Right renal pelvis (tissue), 4 donors: ENCODE measurements at regions not wholly inside any gene's neighbourhood (a gene's known extent, or its start where the extent isn't known, plus 50 kb on each side); places are given as distances from the start of the nearest gene placed in this dataset.
"Not testable (repeated sequence)": the region's sequence is repeated elsewhere in the genome, so short reads cannot be mapped to it uniquely, and the experiment has no call there.

ENCODE experiments used
- DNase-seq, 4 donors: peaks; one replicate each; pipeline ENCODE4 v3.0.0-alpha.2; 2013; ENCODE audit warnings: low read depth in 4 of 4, low spot score in 3 of 4, missing footprints in 1 of 4

DNA sequence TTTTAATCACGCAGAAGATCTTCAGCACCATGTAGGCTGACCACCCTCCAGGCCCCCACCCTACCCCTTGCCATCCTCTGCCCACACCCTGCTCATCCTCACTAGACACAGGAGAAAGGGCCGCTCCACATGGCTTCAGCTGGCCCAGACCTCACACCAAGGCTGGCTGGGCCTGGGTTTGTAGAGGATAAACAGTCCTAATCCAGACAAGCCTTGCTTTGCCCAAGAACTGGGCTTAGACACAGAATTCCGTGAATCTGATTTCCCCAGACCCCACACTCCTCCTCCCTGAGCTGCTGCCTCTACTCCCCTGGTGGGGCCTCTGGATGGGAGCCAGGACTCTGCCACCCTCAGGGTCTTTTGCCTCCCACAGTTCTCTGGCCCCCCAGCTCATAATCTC, 185.3 kb downstream of the CYP26B1 start:
- no peak for DNase-seq

DNA sequence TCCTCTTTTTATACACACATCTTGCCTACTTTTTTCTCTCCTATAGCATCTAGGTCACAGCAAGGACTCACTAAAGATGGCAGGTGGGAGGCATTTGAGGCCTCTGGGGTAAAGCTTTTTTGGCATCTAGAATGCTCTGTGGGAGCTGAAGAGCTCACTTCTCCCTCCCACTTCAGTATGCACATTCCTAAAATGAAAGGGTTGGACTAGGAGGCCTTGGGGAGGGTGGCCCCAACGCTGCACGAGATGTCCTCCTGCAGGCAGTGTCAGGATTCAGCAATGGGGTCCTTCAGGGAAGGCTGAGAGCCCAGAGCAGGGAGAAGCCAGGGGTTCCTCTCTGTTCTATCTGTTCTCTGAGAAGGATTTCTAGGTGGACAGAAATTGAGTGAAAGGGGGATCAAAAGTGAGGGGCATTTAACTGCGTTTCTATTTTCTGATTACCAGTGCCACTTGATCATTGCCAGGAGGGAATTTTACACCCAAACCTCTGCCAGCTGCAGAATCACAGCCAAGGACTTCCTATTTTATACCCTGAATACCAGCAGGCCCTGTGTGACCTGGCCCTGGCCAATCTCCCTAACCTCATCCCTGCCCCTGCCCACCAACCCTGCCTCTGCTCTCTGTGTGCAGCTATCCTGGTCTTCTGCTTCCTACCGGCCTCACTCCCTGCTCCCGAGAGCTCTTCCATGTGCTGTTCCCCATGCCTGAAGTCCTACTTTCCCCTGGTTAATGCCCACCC, 186.2 kb downstream of the CYP26B1 start:
- no peak for DNase-seq

- no peak for DNase-seq
Observed at GRCh38 chr2:71959494-71959893, 188.2 kb downstream of the CYP26B1 start.

DNA sequence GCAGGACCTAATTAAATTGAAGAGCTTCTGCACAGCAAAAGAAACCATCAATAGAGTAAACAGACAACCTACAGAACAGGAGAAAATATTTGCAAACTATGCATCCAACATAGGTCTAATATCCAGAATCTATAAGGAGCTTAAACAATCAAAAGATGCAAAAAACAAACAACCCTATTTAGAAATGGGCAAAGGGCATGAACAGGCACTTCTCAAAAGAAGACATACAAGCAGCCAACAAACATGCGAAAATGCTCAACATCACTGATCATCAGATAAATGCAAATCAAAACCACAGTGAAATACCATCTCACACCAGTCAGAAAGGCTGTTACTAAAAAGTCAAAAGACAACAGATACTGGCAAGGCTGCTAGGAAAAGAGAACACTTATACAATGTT, 189.2 kb downstream of the CYP26B1 start:
- DNase-seq: not testable (repeated sequence)

GRCh38 chr2:71952572-71953188, 195.0 kb downstream of the CYP26B1 start:
- no peak for DNase-seq

GRCh38 chr2:71951718-71952404, 195.8 kb downstream of the CYP26B1 start:
- DNase-seq: no peak

DNA sequence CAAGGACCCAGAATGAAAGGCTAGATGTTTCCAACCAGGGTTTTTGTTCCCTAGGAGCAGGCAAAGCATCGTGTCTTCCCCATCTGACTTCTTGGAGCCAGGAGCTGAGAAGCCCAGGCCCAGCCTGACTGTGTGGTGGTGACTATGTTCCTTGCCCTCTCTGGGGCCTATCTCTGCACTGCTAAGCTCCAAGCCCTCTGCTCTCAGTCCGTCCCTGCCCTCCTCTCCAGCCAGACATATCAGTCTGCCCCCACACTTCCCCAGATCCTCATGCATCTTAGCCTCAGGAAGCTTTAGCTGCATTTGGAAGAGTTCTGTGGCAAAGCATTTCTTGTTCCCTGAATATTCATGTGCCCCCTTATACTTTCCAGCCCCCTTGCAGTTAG, 196.6 kb downstream of the CYP26B1 start:
- DNase-seq: no peak

DNA sequence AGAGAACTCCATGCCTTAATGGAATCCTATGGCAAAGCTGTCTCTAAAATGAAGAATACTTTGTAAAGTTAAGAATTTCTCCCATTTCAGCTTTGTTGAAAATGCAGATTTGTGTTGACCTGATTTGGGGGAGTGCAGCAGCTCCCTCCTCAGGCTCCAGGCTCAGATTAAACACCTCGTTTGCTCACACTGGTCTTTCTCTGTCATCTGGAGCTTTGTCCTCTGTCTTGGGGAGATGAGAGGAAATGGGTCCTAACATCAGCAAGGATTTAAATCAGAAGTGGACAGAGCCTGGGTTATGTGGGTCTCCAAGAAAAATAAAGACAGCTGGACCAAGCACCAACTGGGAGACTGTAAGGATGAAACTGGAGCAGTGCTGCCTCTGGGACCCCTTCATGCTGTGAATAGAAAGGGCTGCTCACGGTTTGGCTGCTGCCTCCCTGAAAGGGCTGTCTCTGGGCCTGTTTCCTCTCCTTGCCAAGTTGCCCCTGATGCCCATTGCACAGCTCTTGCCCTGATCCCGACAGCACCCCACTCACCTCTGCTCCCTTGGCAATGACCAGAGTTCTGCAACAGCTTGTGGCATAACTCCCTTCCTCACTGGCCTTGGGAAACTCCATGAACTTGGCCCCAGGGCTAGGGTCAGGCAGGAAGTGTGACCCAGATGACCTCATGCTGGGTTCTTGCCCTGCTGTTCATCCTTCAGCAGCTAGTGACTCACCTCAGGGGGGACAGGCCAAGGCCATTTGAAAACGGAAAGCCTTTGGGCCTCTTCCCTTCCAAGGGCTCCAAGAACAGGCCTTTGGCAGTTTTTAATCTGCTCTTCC, 197.2 kb downstream of the CYP26B1 start:
- DNase-seq: no peak

DNA sequence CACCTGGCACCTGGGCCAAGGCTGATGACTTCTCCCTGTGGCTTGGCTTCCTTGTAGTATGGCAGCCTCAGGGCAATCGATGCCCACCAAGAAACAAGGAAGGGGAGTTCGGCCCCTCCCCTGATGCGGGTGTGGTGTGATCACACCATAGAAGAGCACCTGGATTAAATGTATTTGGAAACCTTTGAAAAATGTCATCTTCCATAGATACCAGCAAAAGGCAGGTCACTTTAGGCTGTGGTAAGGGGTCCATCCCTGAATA, 198.2 kb downstream of the CYP26B1 start:
- DNase-seq: no peak

DNA sequence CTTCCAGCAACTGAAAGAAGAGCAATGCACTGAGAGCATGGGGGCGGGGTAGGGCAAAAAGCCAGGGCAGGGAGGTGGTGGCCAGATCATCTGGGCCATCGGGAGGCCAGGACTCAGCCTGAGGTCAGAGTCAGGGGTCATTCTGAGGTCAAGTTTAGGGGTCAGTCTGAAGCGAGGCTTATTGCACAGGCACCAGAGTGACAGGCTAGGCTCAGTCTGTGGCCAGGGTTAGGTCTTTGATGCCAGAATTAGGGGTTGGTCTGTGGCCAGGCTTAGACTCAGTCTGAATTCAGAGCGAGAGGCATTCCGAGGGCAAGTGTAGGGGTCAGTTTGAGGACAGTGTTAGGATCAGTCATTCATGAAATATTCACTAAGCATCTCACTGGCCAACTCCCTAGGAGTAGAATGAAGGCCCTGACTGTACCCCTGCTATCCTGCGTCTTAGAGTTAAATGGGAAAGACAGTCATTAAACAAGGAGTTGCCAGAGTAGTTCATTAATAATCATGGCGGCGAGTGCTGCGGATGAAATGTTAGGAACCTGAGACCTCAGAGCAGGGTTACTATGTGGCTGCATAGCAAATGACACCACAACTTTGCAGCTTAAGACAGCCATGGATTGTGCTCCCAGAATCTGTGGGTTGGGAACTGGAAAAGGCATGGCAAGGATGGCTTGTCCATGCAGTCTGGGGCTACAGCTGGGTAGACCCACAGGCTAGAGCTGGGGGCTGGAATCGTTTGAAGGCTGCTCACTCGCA, 198.7 kb downstream of the CYP26B1 start:
- no peak for DNase-seq

- no peak for DNase-seq
Observed at GRCh38 chr2:71947809-71948208, 199.9 kb downstream of the CYP26B1 start.

- DNase-seq: no peak
Observed at GRCh38 chr2:71945603-71945959, 202.1 kb downstream of the CYP26B1 start.

- peak in 2 of 4 donors; percentile 50 to 57 for DNase-seq
Observed at GRCh38 chr2:71944806-71945602, 202.7 kb downstream of the CYP26B1 start.

- DNase-seq: no peak
Observed at GRCh38 chr2:71944183-71944550, 203.5 kb downstream of the CYP26B1 start.

GRCh38 chr2:71943238-71944182, 204.2 kb downstream of the CYP26B1 start:
- no peak for DNase-seq

GRCh38 chr2:71941726-71942525, 205.7 kb downstream of the CYP26B1 start:
- DNase-seq: no peak

DNA sequence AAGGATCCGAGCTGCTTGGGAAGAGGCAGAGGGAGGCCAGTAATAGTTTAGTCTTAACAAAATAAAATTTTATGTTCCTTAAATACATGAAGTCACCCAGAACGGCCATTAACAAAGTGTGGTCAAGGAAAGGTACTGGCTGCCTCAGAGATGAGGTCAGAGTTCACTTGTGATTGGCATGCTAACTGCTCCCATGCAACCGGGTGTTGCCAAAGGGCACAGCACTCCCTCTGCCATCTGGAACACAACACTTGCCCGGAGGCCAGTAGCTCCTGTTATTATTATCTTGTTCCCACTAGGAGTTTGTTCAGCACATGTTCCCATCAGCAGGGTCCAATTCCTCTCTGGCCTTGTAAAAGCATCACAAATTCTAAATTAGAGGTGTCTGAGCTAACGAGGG, 207.0 kb downstream of the CYP26B1 start:
- DNase-seq: no peak
